SIG-M5 treated with dmso at 0.1 percent for 504 hours (cell line): ENCODE measurements at regions not wholly inside any gene's neighbourhood (a gene's known extent, or its start where the extent isn't known, plus 50 kb on each side); places are given as distances from the start of the nearest gene placed in this dataset.
A peak's percentile ranks its signal among the peaks of the same experiment; 100 is the strongest.
"Not testable (repeated sequence)": the region's sequence is repeated elsewhere in the genome, so short reads cannot be mapped to it uniquely, and the experiment has no call there.

Source experiments
- DNase-seq: peaks from one replicate; lab custom pipeline; 2025; ENCODE audit not compliant: unreplicated experiment; lab: John Stamatoyannopoulos, UW

- DNase-seq, result no peak
These were observed 98.4 kb upstream of the C9orf72 start for GRCh38 chr9:27671636-27672035.

- no peak for DNase-seq
These were observed 99.4 kb upstream of the C9orf72 start for GRCh38 chr9:27672718-27673117.

- no peak for DNase-seq
These were observed 100.4 kb upstream of the C9orf72 start for GRCh38 chr9:27673641-27674040.

GRCh38 chr9:27675354-27675753 lies 102.1 kb upstream of the C9orf72 start:
- DNase-seq, result no peak

- DNase-seq, result no peak
These were observed 103.5 kb upstream of the C9orf72 start for GRCh38 chr9:27676827-27677226.

- no peak for DNase-seq
These were observed 106.1 kb upstream of the C9orf72 start for GRCh38 chr9:27679338-27679737.

GRCh38 chr9:27683181-27683580 lies 109.9 kb upstream of the C9orf72 start:
- DNase-seq, result no peak

GRCh38 chr9:27688954-27689353 lies 115.7 kb upstream of the C9orf72 start:
- no peak for DNase-seq

- not testable (repeated sequence) for DNase-seq
These were observed 117.5 kb upstream of the C9orf72 start for GRCh38 chr9:27690816-27691215.

GRCh38 chr9:27699621-27700020 lies 126.3 kb upstream of the C9orf72 start:
- no peak for DNase-seq

- peak; percentile 12 for DNase-seq
These were observed 127.7 kb upstream of the C9orf72 start for GRCh38 chr9:27701016-27701415.

- peak; percentile 86 for DNase-seq
These were observed 128.3 kb upstream of the C9orf72 start for GRCh38 chr9:27701587-27701986.

- peak; percentile 26 for DNase-seq
These were observed 130.1 kb upstream of the C9orf72 start for GRCh38 chr9:27703216-27703980.

GRCh38 chr9:27711241-27711640 lies 138.0 kb upstream of the C9orf72 start:
- DNase-seq, result no peak

GRCh38 chr9:27712806-27713205 lies 139.5 kb upstream of the C9orf72 start:
- DNase-seq, result no peak

- no peak for DNase-seq
These were observed 141.1 kb upstream of the C9orf72 start for GRCh38 chr9:27714388-27714787.

- DNase-seq, result no peak
These were observed 142.4 kb upstream of the C9orf72 start for GRCh38 chr9:27715651-27716050.

GRCh38 chr9:27717991-27718390 lies 144.7 kb upstream of the C9orf72 start:
- no peak for DNase-seq

GRCh38 chr9:27719711-27720110 lies 146.4 kb upstream of the C9orf72 start:
- DNase-seq, result peak; percentile 10

- no peak for DNase-seq
These were observed 149.6 kb upstream of the C9orf72 start for GRCh38 chr9:27722866-27723265.

GRCh38 chr9:27726244-27727081 lies 153.2 kb upstream of the C9orf72 start:
- peak; percentile 44 for DNase-seq

- DNase-seq, result no peak
These were observed 159.2 kb upstream of the C9orf72 start for GRCh38 chr9:27732494-27732893.
